Testis (tissue), 2 donors: ENCODE measurements at regions not wholly inside any gene's neighbourhood (a gene's known extent, or its start where the extent isn't known, plus 50 kb on each side); places are given as distances from the start of the nearest gene placed in this dataset.

ENCODE experiments used
- DNase-seq: peaks from one replicate; pipeline ENCODE4 v3.0.0-alpha.2; 2019
- H3K27ac ChIP-seq, 2 donors: fragments of 200-600 bp; sonication (generic); one replicate each; pipeline ENCODE4 v1.5.1; 2019
- H3K27me3 ChIP-seq: fragments of 200-600 bp; sonication (generic); one replicate; pipeline ENCODE4 v1.5.1; 2019
- H3K36me3 ChIP-seq: fragments of 200-600 bp; sonication (generic); one replicate; pipeline ENCODE4 v1.5.1; 2017; ENCODE audit warnings: low read depth; ENCODE audit errors: missing control alignments
- H3K4me1 ChIP-seq: fragments of 200-600 bp; sonication (generic); one replicate; pipeline ENCODE4 v1.5.1; 2019
- H3K4me3 ChIP-seq, 2 donors: fragments of 200-600 bp; sonication (generic); one replicate each; pipeline ENCODE4 v1.5.1; 2017 to 2019
- H3K9me3 ChIP-seq: fragments of 200-600 bp; sonication (generic); one replicate; pipeline ENCODE4 v1.5.1; 2017
- POLR2A ChIP-seq: fragments of 450-650 bp; IDR thresholded peaks from one replicate; pipeline ENCODE4 v1.6.1; 2017; ENCODE audit warnings: antibody characterized with exemption, mild to moderate bottlenecking, moderate library complexity
- WGBS, 2 donors: methylation state at CpG; one replicate each; pipeline ENCODE4 v1.1.5; 2018; 5-methylcytosine and 5-hydroxymethylcytosine counted together
- intact Hi-C: fragments of 100-400 bp; cut with DNase I; formaldehyde crosslinking; loops from one replicate; pipeline ENCODE4 v1.15.1; 2023; ENCODE audit warnings: low total_unique reads
- TF ChIP-seq, protein P1 (sequence below), 3 experiments: fragments of 450-650 bp in 2 of 3; fragments of 200-600 bp in 1 of 3; sonication (generic) in 1 of 3; IDR thresholded peaks; one replicate each; pipeline ENCODE4 v1.5.1; 2016 to 2019; ENCODE audit warnings: antibody characterized with exemption in 3 of 3, mild to moderate bottlenecking in 2 of 3, moderate library complexity in 1 of 3

DNA sequence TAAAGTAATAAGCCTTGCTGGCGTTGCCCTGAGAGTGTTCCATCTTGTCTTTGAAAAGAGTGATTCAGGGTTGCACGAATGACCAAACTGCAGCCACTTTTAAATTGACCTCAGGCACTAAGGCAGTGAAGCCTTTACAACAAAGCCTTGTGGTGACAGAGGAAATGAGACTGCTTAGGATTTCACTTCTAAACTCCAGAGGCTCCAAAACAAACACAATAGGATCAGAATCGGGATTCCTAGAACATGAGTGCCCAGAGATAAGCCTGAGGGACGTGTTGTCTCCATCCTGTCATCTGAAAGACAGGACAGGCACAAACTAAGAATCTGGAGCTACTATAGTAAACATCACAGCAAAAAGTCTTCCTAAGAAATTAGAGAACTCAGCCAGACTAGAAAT, 405.2 kb downstream of the PPARGC1A start:
- no peak overlapping the region for H3K27ac ChIP-seq
- H3K9me3 ChIP-seq, result no peaks in the 10 kb centered on the region
- no peak for TF ChIP-seq POLR2A
- TF ChIP-seq, protein P1, sequence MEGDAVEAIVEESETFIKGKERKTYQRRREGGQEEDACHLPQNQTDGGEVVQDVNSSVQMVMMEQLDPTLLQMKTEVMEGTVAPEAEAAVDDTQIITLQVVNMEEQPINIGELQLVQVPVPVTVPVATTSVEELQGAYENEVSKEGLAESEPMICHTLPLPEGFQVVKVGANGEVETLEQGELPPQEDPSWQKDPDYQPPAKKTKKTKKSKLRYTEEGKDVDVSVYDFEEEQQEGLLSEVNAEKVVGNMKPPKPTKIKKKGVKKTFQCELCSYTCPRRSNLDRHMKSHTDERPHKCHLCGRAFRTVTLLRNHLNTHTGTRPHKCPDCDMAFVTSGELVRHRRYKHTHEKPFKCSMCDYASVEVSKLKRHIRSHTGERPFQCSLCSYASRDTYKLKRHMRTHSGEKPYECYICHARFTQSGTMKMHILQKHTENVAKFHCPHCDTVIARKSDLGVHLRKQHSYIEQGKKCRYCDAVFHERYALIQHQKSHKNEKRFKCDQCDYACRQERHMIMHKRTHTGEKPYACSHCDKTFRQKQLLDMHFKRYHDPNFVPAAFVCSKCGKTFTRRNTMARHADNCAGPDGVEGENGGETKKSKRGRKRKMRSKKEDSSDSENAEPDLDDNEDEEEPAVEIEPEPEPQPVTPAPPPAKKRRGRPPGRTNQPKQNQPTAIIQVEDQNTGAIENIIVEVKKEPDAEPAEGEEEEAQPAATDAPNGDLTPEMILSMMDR (IDR thresholded peaks at IDR 0.05), result no peak
- no peaks in the 10 kb centered on the region for H3K36me3 ChIP-seq
- H3K4me1 ChIP-seq, result no peaks in the 10 kb centered on the region
- DNase-seq, result no peak
- no peak overlapping the region for H3K4me3 ChIP-seq
- no peaks in the 10 kb centered on the region for H3K27me3 ChIP-seq
- intact Hi-C loops, result no loop called here
- WGBS, 2 donors, result 19 to 30% methylated on average over 4 of the region's 4 CpGs

DNA sequence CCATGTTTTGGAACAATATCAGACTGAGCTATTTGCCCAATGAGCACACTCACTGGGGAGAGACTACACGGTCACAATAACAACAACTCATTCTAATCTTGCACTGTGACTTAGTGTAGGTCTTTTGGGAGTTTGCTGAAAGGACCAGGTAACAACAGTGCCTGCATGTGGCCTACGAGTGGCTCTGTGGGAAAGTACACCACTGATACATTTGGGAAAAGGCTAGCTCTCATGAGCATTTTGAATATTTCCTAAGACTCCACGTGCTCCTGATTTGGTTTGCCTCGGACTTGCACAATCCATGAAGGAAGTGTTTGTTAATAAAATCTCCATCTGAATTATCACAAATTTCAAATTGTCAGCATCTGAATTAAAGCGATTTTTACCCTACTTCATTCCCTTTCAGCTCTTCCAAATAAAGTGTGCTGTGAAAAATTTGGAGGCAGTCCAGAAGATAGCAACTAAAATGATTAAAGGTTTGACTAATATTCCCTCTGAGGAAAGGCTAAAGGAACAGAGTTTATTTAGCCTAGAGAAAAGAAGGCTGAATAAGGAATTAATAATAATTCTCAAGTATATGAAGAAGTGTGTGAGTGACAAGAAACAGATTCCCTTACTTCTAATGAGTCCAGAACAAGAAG, 406.4 kb downstream of the PPARGC1A start:
- no peak overlapping the region for H3K27ac ChIP-seq
- TF ChIP-seq, protein P1 (IDR thresholded peaks at IDR 0.05), result no peak
- TF ChIP-seq POLR2A, result no peak
- WGBS, 2 donors, result 52 to 68% methylated on average over 5 of the region's 5 CpGs
- intact Hi-C loops, result no loop called here
- H3K9me3 ChIP-seq, result no peaks in the 10 kb centered on the region
- no peaks in the 10 kb centered on the region for H3K36me3 ChIP-seq
- no peak overlapping the region for H3K4me3 ChIP-seq
- no peak for DNase-seq
- H3K27me3 ChIP-seq, result no peaks in the 10 kb centered on the region
- no peaks in the 10 kb centered on the region for H3K4me1 ChIP-seq

DNA sequence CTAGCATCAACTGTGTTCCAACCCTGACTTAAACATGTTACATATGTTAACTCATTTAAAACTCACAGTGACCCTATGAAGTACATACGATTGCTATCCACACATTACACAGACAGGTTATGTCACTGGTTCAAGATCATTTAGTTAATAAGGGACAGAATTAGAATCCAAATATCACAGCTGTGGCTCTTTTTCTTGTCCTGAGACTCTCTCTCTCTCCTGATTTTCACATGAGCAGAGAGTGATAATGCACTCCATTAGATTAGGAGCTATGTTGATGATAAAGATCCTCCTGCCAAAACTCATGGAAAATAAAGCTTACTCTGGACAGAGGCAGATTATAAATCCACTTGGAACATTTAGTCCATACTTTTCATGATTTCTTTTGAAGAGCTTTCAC, 408.3 kb downstream of the PPARGC1A start:
- no peak overlapping the region for H3K4me3 ChIP-seq
- WGBS, 2 donors, result 64 to 82% methylated on average over 1 of the region's 1 CpG
- intact Hi-C loops, result no loop called here
- H3K9me3 ChIP-seq, result no peaks in the 10 kb centered on the region
- H3K27ac ChIP-seq, result no peak overlapping the region
- H3K36me3 ChIP-seq, result no peaks in the 10 kb centered on the region
- no peak for TF ChIP-seq POLR2A
- TF ChIP-seq, protein P1 (IDR thresholded peaks at IDR 0.05), result no peak
- DNase-seq, result no peak
- no peaks in the 10 kb centered on the region for H3K4me1 ChIP-seq
- no peaks in the 10 kb centered on the region for H3K27me3 ChIP-seq

DNA sequence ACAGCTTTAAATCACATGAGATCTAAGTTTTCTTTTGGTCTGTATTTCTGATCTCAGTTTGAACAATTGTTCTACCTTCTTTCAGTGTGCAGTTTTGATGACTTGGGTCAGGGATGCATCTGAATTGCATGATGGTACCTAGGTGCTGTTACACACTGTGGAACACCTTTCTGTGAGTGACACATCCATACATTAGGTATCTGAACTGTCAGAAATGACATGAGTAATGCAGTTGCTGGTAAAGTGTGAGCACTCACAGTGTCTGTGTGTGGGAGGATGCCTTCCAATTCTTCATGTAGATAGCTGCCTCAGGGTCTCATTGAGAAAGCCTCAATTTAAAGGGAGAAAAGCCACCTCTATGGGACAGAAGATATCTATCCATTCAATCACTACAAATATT, 411.9 kb downstream of the PPARGC1A start:
- Histone ChIP-seq H3K27me3 (no peaks in the 10 kb centered on the region), H3K4me3 (no peak overlapping the region), H3K27ac (no peak overlapping the region), H3K9me3 (no peaks in the 10 kb centered on the region), H3K36me3 (no peaks in the 10 kb centered on the region), H3K4me1 (no peaks in the 10 kb centered on the region)
- TF ChIP-seq POLR2A, result no peak
- TF ChIP-seq, protein P1 (IDR thresholded peaks at IDR 0.05), result no peak
- intact Hi-C loops, result no loop called here
- no peak for DNase-seq

DNA sequence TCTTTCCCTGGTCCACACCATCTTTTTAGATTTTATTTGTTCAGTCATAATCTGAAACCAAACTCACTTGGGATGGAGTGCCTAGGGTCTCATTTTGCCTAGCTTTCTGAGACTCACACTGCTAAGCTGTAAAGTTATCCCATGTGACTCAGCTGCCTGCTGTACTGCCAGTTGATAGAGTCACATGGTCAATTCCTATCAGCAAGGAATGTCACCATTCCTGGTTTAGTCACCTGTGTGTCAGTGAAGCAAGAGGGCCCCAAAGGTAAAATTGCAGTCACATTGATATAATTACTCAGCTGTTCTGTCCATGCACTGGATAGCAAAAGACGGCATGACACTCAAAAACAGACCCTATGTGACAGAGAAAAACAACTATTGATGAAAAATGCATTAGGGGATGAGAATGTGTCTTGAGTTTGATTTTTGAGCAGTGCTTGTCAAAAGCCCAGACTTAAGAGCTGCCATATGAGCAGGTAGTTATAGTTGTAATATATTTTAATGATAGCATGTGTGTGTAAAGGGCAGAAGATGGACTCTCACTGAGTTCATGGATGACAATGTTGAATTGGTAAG, 413.2 kb downstream of the PPARGC1A start:
- Histone ChIP-seq H3K27me3 (no peaks in the 10 kb centered on the region), H3K36me3 (no peaks in the 10 kb centered on the region), H3K27ac (no peak overlapping the region), H3K4me1 (no peaks in the 10 kb centered on the region), H3K4me3 (no peak overlapping the region), H3K9me3 (no peaks in the 10 kb centered on the region)
- TF ChIP-seq POLR2A, result no peak
- TF ChIP-seq, protein P1 (IDR thresholded peaks at IDR 0.05), result no peak
- WGBS, 2 donors, result 93 to 94% methylated on average over 1 of the region's 1 CpG
- intact Hi-C loops, result no loop called here
- DNase-seq, result no peak
